Kidney (tissue), 13 donors: ENCODE measurements at regions not wholly inside any gene's neighbourhood (a gene's known extent, or its start where the extent isn't known, plus 50 kb on each side); places are given as distances from the start of the nearest gene placed in this dataset.

ENCODE experiments used
- DNase-seq, 5 donors: peaks; one replicate each; pipeline ENCODE4 v3.0.0-alpha.2; 2013 to 2020
- FAIRE-seq: peaks from 2 replicates; lab custom pipeline; 2012; peaks lifted over from hg19 to GRCh38; lab: Jason Lieb, UNC
- H3K27ac ChIP-seq, 2 donors: one replicate each; pipeline ENCODE4 v1.7.0; 2013; ENCODE audit warnings: low read depth in 2 of 2, low read length in 2 of 2, inconsistent platforms in 1 of 2
- H3K27me3 ChIP-seq: one replicate; pipeline ENCODE4 v1.7.1; 2013; ENCODE audit warnings: low read length, inconsistent platforms; ENCODE audit not compliant: control insufficient read depth, insufficient read depth
- H3K36me3 ChIP-seq, 3 donors: one replicate each; pipeline versions ENCODE4 v1.7.0 to v1.7.1; 2013; ENCODE audit warnings: low read length in 3 of 3, control low read depth in 1 of 3, inconsistent platforms in 1 of 3; ENCODE audit not compliant: insufficient read depth in 3 of 3, control insufficient read depth in 2 of 3
- H3K4me1 ChIP-seq, 3 donors: one replicate each; pipeline versions ENCODE4 v1.7.0 to v1.7.1; 2013; ENCODE audit warnings: low read length in 3 of 3, inconsistent platforms in 1 of 3, low read depth in 1 of 3; ENCODE audit not compliant: control insufficient read depth in 2 of 3, insufficient read depth in 2 of 3
- H3K4me3 ChIP-seq, 3 donors: one replicate each; pipeline versions ENCODE4 v1.7.0 to v1.8.1; 2013; ENCODE audit warnings: low read length in 3 of 3, control low read depth in 1 of 3, inconsistent platforms in 1 of 3
- H3K9ac ChIP-seq, 3 donors: one replicate each; pipeline versions ENCODE4 v1.7.0 to v1.7.1; 2013; ENCODE audit warnings: low read length in 3 of 3, control low read depth in 1 of 3, inconsistent platforms in 1 of 3
- H3K9me3 ChIP-seq, 3 donors: one replicate each; pipeline versions ENCODE4 v1.7.0 to v1.7.1; 2013; ENCODE audit warnings: low read length in 3 of 3, control low read depth in 1 of 3, inconsistent platforms in 1 of 3; ENCODE audit not compliant: control insufficient read depth in 2 of 3, insufficient read depth in 1 of 3
- CTCF ChIP-seq: IDR thresholded peaks from 3 replicates; pipeline ENCODE4 v1.5.1; 2012; ENCODE audit warnings: mild to moderate bottlenecking, moderate library complexity, borderline replicate concordance; ENCODE audit not compliant: insufficient read depth; ENCODE audit errors: extremely low read depth
- intact Hi-C: fragments of 100-400 bp; cut with DNase I; formaldehyde crosslinking; loops from one replicate; pipeline ENCODE4 v1.11.1; 2022
- donor health status: control.
- donor health status: control.
- donor health status: control.
- donor health status: control.
- donor health status: control.
- donor health status: DM: yes; HTN: yes; CAD: no.
- donor health status: Normal renal cell carcinoma (clear cell type).

- Histone ChIP-seq H3K36me3 (no peaks in the 10 kb centered on the region), H3K9ac (no peak overlapping the region), H3K4me3 (no peak overlapping the region), H3K9me3 (no peaks in the 10 kb centered on the region), H3K27ac (no peak overlapping the region), H3K4me1 (peaks cover 0 to 6% (median 4%) of the 10 kb centered on the region in 3 donors), H3K27me3 (no peaks in the 10 kb centered on the region)
- DNase-seq, result no peak
- intact Hi-C loops, result no loop called here
- FAIRE-seq, result no peak
- no peak for TF ChIP-seq CTCF
Measured at GRCh38 chr2:217360111-217360510, 500.2 kb upstream of the TNP1 start.

GRCh38 chr2:217357886-217358620 is 498.2 kb upstream of the TNP1 start:
- DNase-seq (no peak), FAIRE-seq (no peak)
- Histone ChIP-seq H3K36me3 (no peaks in the 10 kb centered on the region), H3K4me3 (no peak overlapping the region), H3K9ac (no peak overlapping the region), H3K4me1 (peaks cover 0 to 6% (median 4%) of the 10 kb centered on the region in 3 donors), H3K9me3 (no peaks in the 10 kb centered on the region), H3K27ac (no peak overlapping the region), H3K27me3 (no peaks in the 10 kb centered on the region)
- intact Hi-C loops, result no loop called here
- TF ChIP-seq CTCF, result no peak

- Histone ChIP-seq H3K4me3 (no peak overlapping the region), H3K9ac (no peak overlapping the region), H3K36me3 (no peaks in the 10 kb centered on the region), H3K4me1 (peaks cover 0 to 6% (median 4%) of the 10 kb centered on the region in 3 donors), H3K9me3 (no peaks in the 10 kb centered on the region), H3K27me3 (no peaks in the 10 kb centered on the region), H3K27ac (no peak overlapping the region)
- intact Hi-C loops, result no loop called here
- FAIRE-seq (no peak), DNase-seq (peak in 1 of 5 donors; percentile 19)
- TF ChIP-seq CTCF, result no peak
Measured at GRCh38 chr2:217356781-217357180, 496.9 kb upstream of the TNP1 start.
